ENCODE measurements at regions not wholly inside any gene's neighbourhood (a gene's known extent, or its start where the extent isn't known, plus 50 kb on each side); places are given as distances from the start of the nearest gene placed in this dataset.

GRCh38 chr16:9300252-9300651 is 208.8 kb downstream of the HAPSTR1 start:
- Histone ChIP-seq H3K18ac (ENCODE audit: low read length) (no peak overlapping the region), H2BK120ac (ENCODE audit: insufficient read depth, low read length, poor library complexity) (no peak overlapping the region)
- no peak for DNase-seq

GRCh38 chr16:9302072-9302471 is 210.6 kb downstream of the HAPSTR1 start:
- no peak overlapping the region for H4K8ac ChIP-seq (ENCODE audit: low read depth, low read length)
- no peak overlapping the region for H3K23ac ChIP-seq (ENCODE audit: low read length)
- no peaks in the 10 kb centered on the region for H3K4me1 ChIP-seq (ENCODE audit: control insufficient read depth in 1 of 2, insufficient read depth in 2 of 2, low read length in 2 of 2)
- no peaks in the 10 kb centered on the region for H3K9me3 ChIP-seq (ENCODE audit: insufficient read depth, low read depth, low read length)
- no peak overlapping the region for H3K14ac ChIP-seq (ENCODE audit: low read length)
- H3K9ac ChIP-seq (ENCODE audit: low read length): no peak overlapping the region
- H2BK5ac ChIP-seq (ENCODE audit: low read depth, low read length, poor library complexity): no peak overlapping the region
- H3K36me3 ChIP-seq (ENCODE audit: control insufficient read depth in 1 of 2, insufficient read depth in 2 of 2, low read length in 2 of 2): no peaks in the 10 kb centered on the region
- H3K4ac ChIP-seq (ENCODE audit: low read depth, low read length): no peak overlapping the region
- no peaks in the 10 kb centered on the region for H3K27me3 ChIP-seq (ENCODE audit: insufficient read depth, low read length)
- no peak overlapping the region for H2BK12ac ChIP-seq (ENCODE audit: low read length)
- no CpG with 5 or more reads among the region's 6 CpGs for WGBS (ENCODE audit: extremely low coverage, insufficient coverage, insufficient read length)
- no peaks in the 10 kb centered on the region for H3K79me1 ChIP-seq (ENCODE audit: low read length)
- no peak overlapping the region for H3K4me3 ChIP-seq (ENCODE audit: low read depth, low read length)
- no peak overlapping the region for H2AFZ ChIP-seq (ENCODE audit: insufficient read depth, low read length, poor library complexity)
- DNase-seq: no peak
- no peak overlapping the region for H2BK120ac ChIP-seq (ENCODE audit: insufficient read depth, low read length, poor library complexity)
- no peak overlapping the region for H3K4me2 ChIP-seq (ENCODE audit: low read length)
- no peak overlapping the region for H3K18ac ChIP-seq (ENCODE audit: low read length)
- H2AK5ac ChIP-seq (ENCODE audit: low read length): no peak overlapping the region
- H4K91ac ChIP-seq (ENCODE audit: low read depth, low read length): no peak overlapping the region
- H3K27ac ChIP-seq (ENCODE audit: low read depth, low read length): no peak overlapping the region
- no peaks in the 10 kb centered on the region for H3K79me2 ChIP-seq (ENCODE audit: control insufficient read depth, insufficient read depth, low read length, poor library complexity)
- no peak overlapping the region for H4K12ac ChIP-seq (ENCODE audit: low read depth, low read length)

More at GRCh38 chr16:9300252-9300651, 208.8 kb downstream of the HAPSTR1 start:
- Histone ChIP-seq H2AK5ac (ENCODE audit: low read length) (no peak overlapping the region), H3K4me2 (ENCODE audit: low read length) (no peak overlapping the region), H3K4me3 (ENCODE audit: low read depth, low read length) (no peak overlapping the region), H3K9ac (ENCODE audit: low read length) (no peak overlapping the region), H2BK12ac (ENCODE audit: low read length) (no peak overlapping the region), H2AFZ (ENCODE audit: insufficient read depth, low read length, poor library complexity) (no peak overlapping the region), H3K4me1 (ENCODE audit: control insufficient read depth in 1 of 2, insufficient read depth in 2 of 2, low read length in 2 of 2) (no peaks in the 10 kb centered on the region), H4K12ac (ENCODE audit: low read depth, low read length) (no peak overlapping the region), H2BK5ac (ENCODE audit: low read depth, low read length, poor library complexity) (no peak overlapping the region), H3K27ac (ENCODE audit: low read depth, low read length) (no peak overlapping the region), H3K9me3 (ENCODE audit: insufficient read depth, low read depth, low read length) (no peaks in the 10 kb centered on the region), H3K23ac (ENCODE audit: low read length) (no peak overlapping the region), H3K79me1 (ENCODE audit: low read length) (no peaks in the 10 kb centered on the region), H4K91ac (ENCODE audit: low read depth, low read length) (no peak overlapping the region), H3K27me3 (ENCODE audit: insufficient read depth, low read length) (no peaks in the 10 kb centered on the region), H3K14ac (ENCODE audit: low read length) (no peak overlapping the region), H4K8ac (ENCODE audit: low read depth, low read length) (no peak overlapping the region), H3K79me2 (ENCODE audit: control insufficient read depth, insufficient read depth, low read length, poor library complexity) (no peaks in the 10 kb centered on the region), H3K36me3 (ENCODE audit: control insufficient read depth in 1 of 2, insufficient read depth in 2 of 2, low read length in 2 of 2) (no peaks in the 10 kb centered on the region), H3K4ac (ENCODE audit: low read depth, low read length) (no peak overlapping the region)
- WGBS (ENCODE audit: extremely low coverage, insufficient coverage, insufficient read length): no CpG with 5 or more reads among the region's 4 CpGs

GRCh38 chr16:9306753-9307152 is 215.3 kb downstream of the HAPSTR1 start:
- H2AK5ac ChIP-seq (ENCODE audit: low read length): no peak overlapping the region

GRCh38 chr16:9307446-9307845 is 216.0 kb downstream of the HAPSTR1 start:
- no peaks in the 10 kb centered on the region for H3K79me2 ChIP-seq (ENCODE audit: control insufficient read depth, insufficient read depth, low read length, poor library complexity)
- no peak overlapping the region for H2AK5ac ChIP-seq (ENCODE audit: low read length)
- WGBS (ENCODE audit: extremely low coverage, insufficient coverage, insufficient read length): no CpG with 5 or more reads among the region's 4 CpGs
- H3K4ac ChIP-seq (ENCODE audit: low read depth, low read length): no peak overlapping the region
- no peak overlapping the region for H4K91ac ChIP-seq (ENCODE audit: low read depth, low read length)
- H4K8ac ChIP-seq (ENCODE audit: low read depth, low read length): no peak overlapping the region
- H3K4me1 ChIP-seq (ENCODE audit: control insufficient read depth in 1 of 2, insufficient read depth in 2 of 2, low read length in 2 of 2): no peaks in the 10 kb centered on the region
- DNase-seq: no peak
- H3K4me2 ChIP-seq (ENCODE audit: low read length): no peak overlapping the region
- no peaks in the 10 kb centered on the region for H3K27me3 ChIP-seq (ENCODE audit: insufficient read depth, low read length)
- H3K23ac ChIP-seq (ENCODE audit: low read length): no peak overlapping the region
- H3K36me3 ChIP-seq (ENCODE audit: control insufficient read depth in 1 of 2, insufficient read depth in 2 of 2, low read length in 2 of 2): no peaks in the 10 kb centered on the region
- H3K18ac ChIP-seq (ENCODE audit: low read length): no peak overlapping the region
- H3K14ac ChIP-seq (ENCODE audit: low read length): no peak overlapping the region
- H3K4me3 ChIP-seq (ENCODE audit: low read depth, low read length): no peak overlapping the region
- no peak overlapping the region for H3K27ac ChIP-seq (ENCODE audit: low read depth, low read length)
- no peak overlapping the region for H3K9ac ChIP-seq (ENCODE audit: low read length)
- no peaks in the 10 kb centered on the region for H3K79me1 ChIP-seq (ENCODE audit: low read length)
- H4K12ac ChIP-seq (ENCODE audit: low read depth, low read length): no peak overlapping the region
- no peak overlapping the region for H2BK12ac ChIP-seq (ENCODE audit: low read length)
- H2BK120ac ChIP-seq (ENCODE audit: insufficient read depth, low read length, poor library complexity): no peak overlapping the region
- no peaks in the 10 kb centered on the region for H3K9me3 ChIP-seq (ENCODE audit: insufficient read depth, low read depth, low read length)
- no peak overlapping the region for H2BK5ac ChIP-seq (ENCODE audit: low read depth, low read length, poor library complexity)
- H2AFZ ChIP-seq (ENCODE audit: insufficient read depth, low read length, poor library complexity): no peak overlapping the region

More at GRCh38 chr16:9306753-9307152, 215.3 kb downstream of the HAPSTR1 start:
- no peak overlapping the region for H4K8ac ChIP-seq (ENCODE audit: low read depth, low read length)
- no peak overlapping the region for H2AFZ ChIP-seq (ENCODE audit: insufficient read depth, low read length, poor library complexity)
- no peak overlapping the region for H3K4ac ChIP-seq (ENCODE audit: low read depth, low read length)
- no peak for DNase-seq
- no peak overlapping the region for H3K14ac ChIP-seq (ENCODE audit: low read length)
- no peaks in the 10 kb centered on the region for H3K79me1 ChIP-seq (ENCODE audit: low read length)
- H3K36me3 ChIP-seq (ENCODE audit: control insufficient read depth in 1 of 2, insufficient read depth in 2 of 2, low read length in 2 of 2): no peaks in the 10 kb centered on the region
- no peaks in the 10 kb centered on the region for H3K79me2 ChIP-seq (ENCODE audit: control insufficient read depth, insufficient read depth, low read length, poor library complexity)
- no peak overlapping the region for H3K4me3 ChIP-seq (ENCODE audit: low read depth, low read length)
- WGBS (ENCODE audit: extremely low coverage, insufficient coverage, insufficient read length): no CpG with 5 or more reads among the region's 3 CpGs
- no peak overlapping the region for H3K27ac ChIP-seq (ENCODE audit: low read depth, low read length)
- no peak overlapping the region for H3K18ac ChIP-seq (ENCODE audit: low read length)
- no peak overlapping the region for H2BK120ac ChIP-seq (ENCODE audit: insufficient read depth, low read length, poor library complexity)
- H2BK12ac ChIP-seq (ENCODE audit: low read length): no peak overlapping the region
- H3K27me3 ChIP-seq (ENCODE audit: insufficient read depth, low read length): no peaks in the 10 kb centered on the region
- H3K23ac ChIP-seq (ENCODE audit: low read length): no peak overlapping the region
- H4K91ac ChIP-seq (ENCODE audit: low read depth, low read length): no peak overlapping the region
- H3K4me1 ChIP-seq (ENCODE audit: control insufficient read depth in 1 of 2, insufficient read depth in 2 of 2, low read length in 2 of 2): no peaks in the 10 kb centered on the region
- H3K9me3 ChIP-seq (ENCODE audit: insufficient read depth, low read depth, low read length): no peaks in the 10 kb centered on the region
- no peak overlapping the region for H2BK5ac ChIP-seq (ENCODE audit: low read depth, low read length, poor library complexity)
- H3K9ac ChIP-seq (ENCODE audit: low read length): no peak overlapping the region
- no peak overlapping the region for H3K4me2 ChIP-seq (ENCODE audit: low read length)
- no peak overlapping the region for H4K12ac ChIP-seq (ENCODE audit: low read depth, low read length)
